H7 (cell line): ENCODE measurements at regions not wholly inside any gene's neighbourhood (a gene's known extent, or its start where the extent isn't known, plus 50 kb on each side); places are given as distances from the start of the nearest gene placed in this dataset.

Experiments
- DNase-seq: peaks from one replicate; pipeline ENCODE4 v3.0.0; 2012
- H3K27me3 ChIP-seq: 2 replicates; pipeline ENCODE4 v1.6.0; 2011; ENCODE audit warnings: mild to moderate bottlenecking, low read length; ENCODE audit not compliant: control insufficient read depth, insufficient read depth
- H3K36me3 ChIP-seq: replicated peaks from 2 replicates; pipeline ENCODE4 v1.5.1; 2011; ENCODE audit warnings: low read length; ENCODE audit not compliant: control insufficient read depth, insufficient read depth
- H3K4me3 ChIP-seq: 2 replicates; pipeline ENCODE4 v1.5.1; 2011; ENCODE audit warnings: low read depth, mild to moderate bottlenecking, control low read depth, low read length, moderate library complexity; ENCODE audit not compliant: insufficient read depth

DNA sequence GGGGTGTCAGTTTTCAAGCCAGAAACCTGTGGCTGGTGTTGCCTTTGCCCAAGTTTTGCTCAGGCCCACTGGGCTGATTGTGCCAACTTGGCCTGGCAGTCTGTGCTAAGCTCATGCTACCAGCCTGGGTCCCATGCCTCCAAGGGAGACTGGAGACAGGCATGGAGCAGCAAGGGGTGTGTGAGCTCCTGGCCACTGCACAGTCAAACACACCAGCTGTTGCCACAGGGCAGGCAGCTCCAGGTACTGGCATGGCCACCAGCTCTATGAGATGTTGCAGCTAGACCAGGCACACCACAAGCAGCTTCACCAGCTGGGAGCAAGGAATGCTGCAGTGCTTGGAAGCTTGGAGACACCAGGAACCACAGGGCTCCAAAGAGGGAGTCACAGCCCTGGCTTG lies 638.8 kb downstream of the PLOD2 start:
- no peak for DNase-seq
- Histone ChIP-seq H3K36me3 (no peaks in the 10 kb centered on the region), H3K4me3 (no peak overlapping the region), H3K27me3 (no peaks in the 10 kb centered on the region)

DNA sequence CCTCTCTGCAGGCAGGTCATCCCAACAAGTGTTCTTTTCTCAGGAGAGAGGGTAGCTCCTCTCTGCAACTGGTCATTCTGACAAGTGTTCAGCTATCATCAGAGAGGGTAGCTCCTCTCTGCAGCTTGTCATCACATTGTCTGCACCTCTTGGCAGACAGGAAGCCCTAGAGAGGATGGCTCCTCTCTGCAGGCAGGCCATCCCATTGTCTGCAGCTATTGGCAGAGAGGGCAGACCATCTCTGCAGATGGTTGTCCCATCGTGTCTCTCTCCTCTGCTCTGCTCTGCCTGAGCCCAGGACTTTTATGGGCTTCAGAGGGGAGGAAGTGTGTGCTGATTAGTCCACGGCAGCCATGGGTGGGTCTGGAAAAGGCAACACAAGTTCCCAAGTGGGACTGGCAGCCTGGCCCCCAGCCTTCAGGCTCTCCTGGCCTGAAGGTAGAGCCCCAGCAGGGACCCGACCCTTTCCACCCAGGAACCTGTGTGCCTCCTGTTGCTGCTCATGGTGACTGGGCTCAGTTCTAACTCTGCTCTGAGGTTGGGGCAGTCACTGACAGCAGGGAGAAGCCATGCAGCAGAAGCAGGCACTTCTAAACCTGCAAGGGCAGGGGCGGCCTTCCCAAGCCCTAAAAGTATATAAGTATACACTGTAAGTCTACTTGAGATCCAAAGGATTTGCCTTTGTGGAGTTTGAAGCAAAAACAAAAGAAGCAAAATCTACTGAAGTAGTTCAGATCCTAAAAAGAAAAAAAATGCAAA lies 637.9 kb downstream of the PLOD2 start:
- Histone ChIP-seq H3K36me3 (no peaks in the 10 kb centered on the region), H3K4me3 (no peak overlapping the region), H3K27me3 (no peaks in the 10 kb centered on the region)
- DNase-seq: no peak

DNA sequence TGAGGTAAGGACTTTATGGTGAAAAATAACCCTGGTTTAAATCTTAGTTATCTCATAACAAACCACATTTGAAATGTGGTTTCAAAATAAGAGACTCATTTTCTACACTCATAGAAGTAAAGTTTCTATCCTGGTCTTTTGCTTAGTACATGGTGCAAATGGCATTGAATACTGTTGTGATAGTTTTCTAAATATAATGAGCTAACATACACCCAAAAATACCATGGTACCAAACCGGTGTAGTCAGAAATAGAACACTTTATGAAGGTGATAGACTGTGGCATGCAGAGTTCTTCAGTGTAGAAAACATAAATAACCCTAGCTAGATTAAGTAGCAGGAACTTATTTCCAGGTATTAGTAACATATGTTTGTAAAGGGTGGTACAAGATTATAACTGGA lies 629.4 kb downstream of the PLOD2 start:
- no peak overlapping the region for H3K4me3 ChIP-seq
- no peak for DNase-seq
- H3K27me3 ChIP-seq: no peaks in the 10 kb centered on the region
- no peaks in the 10 kb centered on the region for H3K36me3 ChIP-seq

DNA sequence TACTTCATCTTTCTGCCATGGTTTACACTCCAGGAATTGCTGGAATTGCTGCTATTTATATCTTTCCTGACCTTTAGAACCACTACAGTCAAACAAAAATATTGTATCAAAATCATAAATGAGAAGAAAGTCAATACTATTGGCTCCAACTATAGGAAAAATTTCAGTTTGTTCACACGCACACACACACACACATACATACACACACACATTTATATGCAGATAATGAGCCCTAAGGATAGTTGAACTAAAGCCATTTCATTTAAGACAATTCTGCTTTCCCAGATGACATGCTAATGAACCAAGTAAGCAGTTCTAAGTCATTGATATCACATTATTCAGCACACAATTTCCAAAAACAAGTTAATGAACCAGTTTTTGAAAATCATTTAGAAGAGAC lies 627.3 kb downstream of the PLOD2 start:
- no peaks in the 10 kb centered on the region for H3K27me3 ChIP-seq
- no peak for DNase-seq
- no peaks in the 10 kb centered on the region for H3K36me3 ChIP-seq
- H3K4me3 ChIP-seq: no peak overlapping the region

DNA sequence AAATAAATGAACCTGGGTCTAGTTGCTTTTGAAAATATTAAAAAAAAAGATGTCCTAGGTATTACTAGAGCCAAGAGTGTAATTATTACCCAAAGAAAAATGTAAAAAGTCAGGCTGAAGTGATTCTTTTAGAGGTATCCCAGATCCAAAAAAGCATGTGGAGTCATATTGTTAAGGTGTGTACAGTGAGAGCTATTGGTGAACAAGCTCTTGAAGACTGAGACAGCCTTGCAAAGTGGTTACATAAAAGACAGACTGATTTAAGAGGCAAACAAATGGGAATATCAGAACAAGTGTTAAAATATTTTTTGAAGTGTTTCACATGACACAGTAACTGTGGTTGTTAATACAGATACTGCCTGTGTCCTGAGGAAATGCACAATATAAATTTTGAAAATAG lies 624.5 kb downstream of the PLOD2 start:
- Histone ChIP-seq H3K36me3 (no peaks in the 10 kb centered on the region), H3K27me3 (no peaks in the 10 kb centered on the region), H3K4me3 (no peak overlapping the region)
- no peak for DNase-seq

DNA sequence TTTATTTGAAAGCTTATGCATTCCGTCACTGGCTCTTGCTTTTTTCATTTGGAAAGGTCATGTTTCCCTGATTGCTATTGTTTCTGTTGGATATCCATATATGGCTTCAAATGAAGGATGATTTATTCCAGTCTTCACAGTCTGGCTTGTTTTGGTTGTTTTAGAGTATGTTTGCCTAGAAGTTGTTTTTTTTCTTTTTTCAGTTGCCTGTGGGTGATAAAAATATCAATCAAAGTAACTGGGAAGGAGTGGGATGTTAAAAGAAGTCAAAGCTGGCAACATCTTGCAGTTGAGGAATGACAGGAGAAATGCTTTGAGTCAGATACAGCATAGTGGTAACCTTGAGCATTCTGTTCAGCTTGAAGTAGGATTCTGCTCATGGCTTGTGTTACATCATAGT lies 610.5 kb downstream of the PLOD2 start:
- Histone ChIP-seq H3K36me3 (no peaks in the 10 kb centered on the region), H3K27me3 (no peaks in the 10 kb centered on the region), H3K4me3 (no peak overlapping the region)
- DNase-seq: no peak

DNA sequence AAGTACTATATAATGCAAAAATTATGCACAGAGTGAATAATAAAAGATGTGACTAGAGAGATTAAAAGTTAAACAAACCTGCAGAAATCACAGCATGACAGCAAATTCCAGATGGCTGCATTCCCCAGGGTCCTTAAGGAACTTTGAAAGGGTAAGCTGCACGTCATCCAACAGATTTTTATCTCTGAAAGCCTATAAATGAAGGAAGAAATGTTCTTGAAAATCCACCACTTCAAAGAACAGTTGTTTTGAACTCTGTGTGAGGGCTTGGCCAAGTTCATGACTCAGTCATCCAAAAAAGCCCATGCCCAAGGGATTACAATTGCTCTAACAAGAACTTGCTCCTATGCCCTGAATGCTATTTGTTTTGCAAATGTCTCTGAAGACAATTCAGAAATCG lies 603.6 kb downstream of the PLOD2 start:
- Histone ChIP-seq H3K27me3 (no peaks in the 10 kb centered on the region), H3K4me3 (no peak overlapping the region), H3K36me3 (no peaks in the 10 kb centered on the region)
- no peak for DNase-seq

DNA sequence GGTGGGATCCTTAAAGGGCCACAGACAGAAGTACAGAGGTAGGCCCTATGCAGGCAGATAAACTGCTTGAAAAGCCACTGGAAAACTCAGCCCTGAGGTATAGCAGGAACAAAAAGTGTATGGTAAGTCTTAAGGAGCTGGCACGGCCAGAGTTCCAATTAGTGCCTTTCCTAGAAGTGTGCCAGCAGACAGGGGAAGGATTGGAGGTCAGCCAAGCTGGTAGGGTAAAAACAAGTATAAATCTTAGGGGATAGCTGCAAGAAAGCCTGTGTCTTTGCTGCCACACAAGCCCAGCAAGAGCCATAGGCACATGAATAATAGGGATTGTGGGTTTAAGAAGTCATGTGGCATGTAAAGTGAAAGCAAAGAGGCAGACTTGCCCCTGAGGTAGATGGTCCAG lies 582.5 kb downstream of the PLOD2 start:
- Histone ChIP-seq H3K4me3 (no peak overlapping the region), H3K27me3 (no peaks in the 10 kb centered on the region), H3K36me3 (no peaks in the 10 kb centered on the region)
- no peak for DNase-seq

DNA sequence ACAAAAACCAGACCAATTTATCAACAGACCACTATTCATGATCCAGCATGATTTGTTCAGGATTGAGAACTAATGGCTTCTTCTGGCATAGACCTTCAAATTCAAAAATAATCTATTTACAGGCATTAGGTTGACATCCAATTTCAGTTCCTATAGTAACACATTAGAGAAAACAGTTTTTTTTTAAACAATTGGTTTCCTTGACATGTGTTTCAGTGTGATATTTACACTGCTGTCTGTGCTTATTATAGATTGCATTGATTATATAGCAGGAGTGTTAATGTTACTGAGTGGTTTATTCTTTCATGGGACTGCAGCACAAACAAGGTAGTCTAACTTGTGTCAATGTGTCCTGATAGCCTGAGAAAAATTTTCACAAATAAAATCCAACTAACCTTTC lies 579.3 kb downstream of the PLOD2 start:
- Histone ChIP-seq H3K27me3 (no peaks in the 10 kb centered on the region), H3K4me3 (no peak overlapping the region), H3K36me3 (no peaks in the 10 kb centered on the region)
- DNase-seq: no peak

DNA sequence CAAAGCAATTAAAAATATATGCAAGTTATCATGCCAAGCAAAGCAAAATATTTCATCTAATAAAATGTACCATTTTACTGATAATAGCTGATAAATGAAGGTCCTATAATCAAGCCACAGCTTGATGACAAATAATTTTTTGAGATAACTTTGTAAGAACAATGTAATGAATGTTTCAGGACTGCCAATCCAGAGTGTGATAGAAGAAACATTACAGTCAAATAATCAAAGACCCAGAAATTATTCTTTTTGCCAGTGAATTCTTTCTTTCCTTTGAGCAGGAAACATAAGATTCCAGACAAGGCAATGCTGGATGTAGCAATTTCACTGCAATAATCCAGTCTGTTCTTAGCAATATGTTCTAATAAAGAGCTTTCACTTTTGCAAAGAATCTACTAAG lies 556.1 kb downstream of the PLOD2 start:
- H3K36me3 ChIP-seq: no peaks in the 10 kb centered on the region
- no peaks in the 10 kb centered on the region for H3K27me3 ChIP-seq
- no peak overlapping the region for H3K4me3 ChIP-seq
- no peak for DNase-seq

DNA sequence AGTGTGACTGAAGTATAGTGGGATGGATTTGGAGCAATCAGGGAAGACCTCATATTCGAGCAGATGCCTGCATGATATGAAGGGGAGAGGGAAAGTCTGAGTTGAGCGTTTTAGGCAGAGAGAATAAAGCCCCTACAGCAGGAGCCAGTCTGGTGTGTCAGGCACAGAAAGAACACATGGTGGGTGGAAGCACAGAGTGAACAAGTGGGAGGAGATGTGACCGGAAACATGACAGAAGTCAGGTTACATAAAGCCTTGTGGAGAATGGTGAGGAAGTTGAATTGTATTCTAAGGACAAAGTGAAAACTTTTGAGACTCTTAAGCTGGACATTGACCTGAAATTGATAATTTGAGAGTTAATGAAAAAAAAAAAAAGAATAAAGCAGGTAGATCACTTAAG lies 541.0 kb downstream of the PLOD2 start:
- no peak for DNase-seq
- no peaks in the 10 kb centered on the region for H3K36me3 ChIP-seq
- H3K4me3 ChIP-seq: no peak overlapping the region
- no peaks in the 10 kb centered on the region for H3K27me3 ChIP-seq

DNA sequence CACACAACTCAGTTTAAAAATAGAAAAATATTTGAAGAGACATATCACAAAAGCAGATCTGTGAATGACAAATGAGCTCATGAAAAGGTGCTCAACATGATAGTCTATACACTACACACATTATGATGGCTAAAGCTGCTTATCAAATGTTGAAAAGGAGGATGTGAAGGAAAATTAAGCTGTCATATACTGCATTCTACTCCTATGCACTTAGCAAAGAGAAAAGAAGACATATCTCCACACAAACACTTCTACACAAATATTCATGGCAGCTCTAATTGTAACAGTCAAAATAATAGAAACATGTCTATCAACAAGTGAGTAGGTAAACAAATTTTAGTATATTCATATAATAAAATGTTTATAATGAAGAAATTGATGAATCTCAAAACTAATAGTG lies 540.5 kb downstream of the PLOD2 start:
- DNase-seq: no peak
- Histone ChIP-seq H3K4me3 (no peak overlapping the region), H3K27me3 (no peaks in the 10 kb centered on the region), H3K36me3 (no peaks in the 10 kb centered on the region)

DNA sequence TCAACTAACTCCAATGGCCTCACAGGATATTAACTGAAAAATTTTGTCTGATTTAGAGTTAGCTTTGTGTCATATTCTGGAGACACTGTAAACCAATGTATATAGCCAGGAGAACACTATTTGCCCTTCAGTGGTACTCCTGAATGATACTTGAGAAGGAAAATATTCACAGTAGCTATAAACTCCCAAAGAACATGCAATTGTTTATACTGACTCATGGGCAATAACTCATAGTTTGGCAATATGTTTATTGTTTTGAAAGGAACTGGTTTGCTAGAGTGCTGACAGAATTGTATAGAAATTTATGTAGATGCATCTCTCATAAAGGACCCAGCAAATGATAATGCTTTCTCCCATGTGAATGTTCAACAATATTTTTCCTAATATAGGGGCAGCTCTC lies 537.6 kb downstream of the PLOD2 start:
- H3K27me3 ChIP-seq: no peaks in the 10 kb centered on the region
- DNase-seq: no peak
- H3K36me3 ChIP-seq: no peaks in the 10 kb centered on the region
- no peak overlapping the region for H3K4me3 ChIP-seq

DNA sequence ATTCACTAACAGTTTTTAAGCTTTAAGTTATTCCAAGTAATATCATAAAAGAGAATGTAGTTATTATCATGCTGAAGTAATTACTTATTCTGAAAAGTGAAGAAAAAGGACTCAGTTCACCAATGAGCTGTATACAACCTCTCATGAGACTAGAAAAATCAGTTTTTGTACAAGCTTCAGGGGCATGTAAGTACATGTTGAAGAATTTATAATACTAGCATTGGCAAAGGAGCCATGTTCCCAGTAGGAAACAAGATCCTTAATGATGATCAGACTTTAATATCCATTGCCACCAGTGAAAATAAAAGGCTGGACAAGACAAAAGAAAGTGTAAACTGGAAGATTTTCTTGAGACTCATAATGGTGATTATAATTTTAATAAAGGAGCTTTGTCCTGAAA lies 532.8 kb downstream of the PLOD2 start:
- Histone ChIP-seq H3K27me3 (no peaks in the 10 kb centered on the region), H3K36me3 (no peaks in the 10 kb centered on the region), H3K4me3 (no peak overlapping the region)
- no peak for DNase-seq

DNA sequence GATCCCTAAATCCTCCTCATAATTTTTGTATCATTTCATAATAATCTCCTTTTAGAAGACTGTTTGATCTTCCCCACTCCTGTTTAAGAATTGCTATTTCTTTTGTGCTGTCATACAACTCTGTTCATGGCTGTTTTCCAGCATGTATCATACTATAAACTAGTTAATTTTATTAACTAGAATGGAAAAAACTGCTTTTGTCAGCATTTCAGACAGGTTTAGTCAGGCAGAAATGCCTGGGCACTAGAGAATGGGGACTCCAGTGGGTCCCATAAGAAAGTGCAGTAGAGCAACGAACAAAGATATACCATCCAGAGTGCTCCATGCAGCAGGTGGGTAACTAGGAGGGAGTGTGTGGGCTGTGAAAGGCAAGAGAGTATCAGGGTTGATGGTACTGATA lies 523.9 kb downstream of the PLOD2 start:
- DNase-seq: no peak
- H3K4me3 ChIP-seq: no peak overlapping the region
- H3K36me3 ChIP-seq: no peaks in the 10 kb centered on the region
- H3K27me3 ChIP-seq: no peaks in the 10 kb centered on the region

DNA sequence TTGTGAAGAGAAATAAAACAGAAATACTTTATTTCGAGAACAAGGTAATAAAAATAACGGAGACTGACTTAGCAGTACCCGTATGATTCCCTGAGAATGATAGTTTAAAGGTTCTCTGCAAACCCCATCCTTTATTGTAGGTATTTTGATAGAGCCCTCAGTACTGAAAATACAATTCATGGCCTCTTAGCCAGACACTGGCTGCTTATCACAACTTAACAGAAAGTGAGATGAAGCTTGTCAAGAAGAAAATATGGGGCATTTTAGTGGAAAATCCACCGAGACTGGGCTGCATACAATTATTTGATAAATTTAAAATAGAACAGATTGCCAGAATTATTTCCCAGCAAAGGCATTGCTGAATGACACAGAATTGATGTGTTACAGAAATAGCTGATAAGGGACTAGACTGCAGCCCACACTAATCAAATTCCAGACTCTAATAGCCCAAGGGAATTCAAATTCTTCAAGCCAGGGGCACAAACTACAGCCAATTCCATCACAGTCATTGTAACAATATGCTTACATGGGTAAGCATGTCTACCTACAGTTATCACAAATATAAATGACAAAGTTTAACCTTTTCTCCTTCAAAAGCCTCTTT lies 521.9 kb downstream of the PLOD2 start:
- DNase-seq: no peak
- Histone ChIP-seq H3K36me3 (no peaks in the 10 kb centered on the region), H3K4me3 (no peak overlapping the region), H3K27me3 (no peaks in the 10 kb centered on the region)
